ENCODE measurements at regions not wholly inside any gene's neighbourhood (a gene's known extent, or its start where the extent isn't known, plus 50 kb on each side); places are given as distances from the start of the nearest gene placed in this dataset.

- intact Hi-C loops (cut with DNase I), result no loop called here
- Histone ChIP-seq H3K4me3 (no peak overlapping the region), H3K27me3 (no peaks in the 10 kb centered on the region), H3K9me3 (no peaks in the 10 kb centered on the region), H3K4me1 (no peaks in the 10 kb centered on the region), H3K27ac (no peak overlapping the region), H3K36me3 (no peaks in the 10 kb centered on the region)
- no peak for FAIRE-seq
- ATAC-seq, result no peak
- WGBS, 2 donors, result 68 to 83% methylated on average over 3 of the region's 3 CpGs
- no peak for DNase-seq
- TF ChIP-seq CTCF (IDR thresholded peaks at IDR 0.05), result no peak
These were observed 193.9 kb upstream of the RPL34 start for GRCh38 chr4:108426493-108426892.

GRCh38 chr4:108425988-108426387 is 194.4 kb upstream of the RPL34 start:
- FAIRE-seq, result no peak
- H3K9me3 ChIP-seq, result no peaks in the 10 kb centered on the region

DNA sequence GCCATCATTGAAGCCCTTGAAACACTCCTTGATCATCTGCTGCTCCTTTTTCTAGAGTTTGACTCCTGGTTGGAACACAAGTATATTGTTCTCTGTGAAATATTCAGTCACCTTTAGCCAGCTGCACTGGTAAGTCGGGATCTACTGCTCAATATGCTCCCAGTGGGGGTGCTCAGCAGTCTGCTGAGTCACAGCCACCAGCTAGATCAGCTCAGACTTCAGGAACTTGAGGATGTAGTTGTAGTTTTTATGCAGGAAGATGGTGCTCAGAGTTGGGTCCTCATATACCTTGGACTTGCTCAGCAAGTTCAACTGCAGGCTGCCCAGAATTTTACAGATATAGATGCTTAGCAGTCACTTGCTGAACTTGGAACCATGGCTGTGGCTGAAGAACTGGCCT is 202.5 kb upstream of the RPL34 start:
- H3K4me3 ChIP-seq, result no peak overlapping the region
- H3K36me3 ChIP-seq, result no peaks in the 10 kb centered on the region
- no peak for FAIRE-seq
- H3K9me3 ChIP-seq, result no peaks in the 10 kb centered on the region
- no peaks in the 10 kb centered on the region for H3K4me1 ChIP-seq
- no peak overlapping the region for H3K27ac ChIP-seq
- DNase-seq, result no peak
- no peak for ATAC-seq
- 52 to 63% methylated on average over 1 of the region's 1 CpG for WGBS, 2 donors
- intact Hi-C loops (cut with DNase I), result no loop called here
- TF ChIP-seq CTCF (IDR thresholded peaks at IDR 0.05), result no peak
- H3K27me3 ChIP-seq, result no peaks in the 10 kb centered on the region

More at GRCh38 chr4:108425988-108426387, 194.4 kb upstream of the RPL34 start:
- H3K4me3 ChIP-seq, result no peak overlapping the region
- no peak for ATAC-seq
- intact Hi-C loops (cut with DNase I), result no loop called here
- H3K27ac ChIP-seq, result no peak overlapping the region
- DNase-seq, result no peak
- H3K36me3 ChIP-seq, result no peaks in the 10 kb centered on the region
- TF ChIP-seq CTCF (IDR thresholded peaks at IDR 0.05), result no peak
- WGBS, 2 donors, result 79 to 82% methylated on average over 3 of the region's 3 CpGs
- no peaks in the 10 kb centered on the region for H3K4me1 ChIP-seq
- no peaks in the 10 kb centered on the region for H3K27me3 ChIP-seq

- no peak for ATAC-seq
- no peak for TF ChIP-seq CTCF (IDR thresholded peaks at IDR 0.05)
- 81 to 93% methylated on average over 3 of the region's 3 CpGs for WGBS, 2 donors
- H3K27me3 ChIP-seq, result no peaks in the 10 kb centered on the region
- no peaks in the 10 kb centered on the region for H3K36me3 ChIP-seq
- DNase-seq, result no peak
- H3K9me3 ChIP-seq, result no peaks in the 10 kb centered on the region
- H3K4me1 ChIP-seq, result no peaks in the 10 kb centered on the region
- intact Hi-C loops (cut with DNase I), result no loop called here
- no peak overlapping the region for H3K4me3 ChIP-seq
- no peak for FAIRE-seq
- H3K27ac ChIP-seq, result no peak overlapping the region
These were observed 203.5 kb upstream of the RPL34 start for GRCh38 chr4:108416831-108417230.

DNA sequence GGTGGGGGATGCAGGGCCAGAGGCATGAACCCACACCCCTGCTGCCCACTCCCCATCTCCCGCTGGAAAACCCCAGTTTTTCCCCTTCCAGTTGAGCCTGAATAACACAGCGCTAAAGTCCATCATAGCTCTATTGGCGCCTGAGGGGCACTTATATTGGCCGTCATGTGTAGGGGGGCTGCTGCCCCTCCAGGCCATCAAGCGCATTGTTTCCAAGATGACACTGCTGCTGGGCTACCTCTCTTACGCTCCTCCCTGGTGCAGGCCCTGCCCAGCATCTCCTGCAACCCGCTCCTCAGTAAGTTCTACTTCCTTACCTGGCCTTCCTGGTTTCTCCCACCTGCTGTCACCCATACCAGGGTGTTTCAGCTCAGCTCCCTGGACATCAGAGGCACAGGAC is 205.0 kb upstream of the RPL34 start:
- Histone ChIP-seq H3K27me3 (no peaks in the 10 kb centered on the region), H3K36me3 (no peaks in the 10 kb centered on the region), H3K4me1 (no peaks in the 10 kb centered on the region), H3K9me3 (no peaks in the 10 kb centered on the region), H3K4me3 (no peak overlapping the region), H3K27ac (no peak overlapping the region)
- FAIRE-seq (no peak), ATAC-seq (no peak), DNase-seq (no peak)
- TF ChIP-seq CTCF (IDR thresholded peaks at IDR 0.05), result no peak
- WGBS, 2 donors, result 87 to 89% methylated on average over 7 of the region's 7 CpGs
- intact Hi-C loops (cut with DNase I), result no loop called here
